Trophoblast cell (in vitro differentiated cells and primary cell): ENCODE measurements at regions not wholly inside any gene's neighbourhood (a gene's known extent, or its start where the extent isn't known, plus 50 kb on each side); places are given as distances from the start of the nearest gene placed in this dataset.

Experiments
- DNase-seq, 2 donors: peaks; one replicate each; pipeline ENCODE4 v3.0.0-alpha.2; 2016
- H2AFZ ChIP-seq: 2 replicates; pipeline ENCODE4 v1.6.1; 2013; ENCODE audit warnings: low read length, moderate library complexity, mild to moderate bottlenecking; ENCODE audit not compliant: insufficient read depth, poor library complexity
- H2AK5ac ChIP-seq: 2 replicates; pipeline ENCODE4 v1.6.1; 2013; ENCODE audit warnings: mild to moderate bottlenecking, low read length
- H2BK120ac ChIP-seq: 2 replicates; pipeline ENCODE4 v1.6.1; 2013; ENCODE audit warnings: low read length, mild to moderate bottlenecking, moderate library complexity; ENCODE audit not compliant: insufficient read depth, poor library complexity
- H2BK12ac ChIP-seq: 2 replicates; pipeline ENCODE4 v1.6.1; 2013; ENCODE audit warnings: mild to moderate bottlenecking, low read length, moderate library complexity
- H2BK5ac ChIP-seq: 2 replicates; pipeline ENCODE4 v1.6.1; 2013; ENCODE audit warnings: low read length, low read depth, moderate library complexity, mild to moderate bottlenecking; ENCODE audit not compliant: poor library complexity
- H3K14ac ChIP-seq: 2 replicates; pipeline ENCODE4 v1.6.1; 2013; ENCODE audit warnings: mild to moderate bottlenecking, low read length
- H3K18ac ChIP-seq: 2 replicates; pipeline ENCODE4 v1.6.1; 2013; ENCODE audit warnings: mild to moderate bottlenecking, low read length
- H3K23ac ChIP-seq: 2 replicates; pipeline ENCODE4 v1.6.1; 2013; ENCODE audit warnings: low read length
- H3K27ac ChIP-seq: 2 replicates; pipeline ENCODE4 v1.5.1; 2013; ENCODE audit warnings: low read depth, mild to moderate bottlenecking, inconsistent platforms, low read length, moderate library complexity
- H3K27me3 ChIP-seq: 2 replicates; pipeline ENCODE4 v1.6.1; 2013; ENCODE audit warnings: inconsistent platforms, mild to moderate bottlenecking, low read length, moderate library complexity; ENCODE audit not compliant: insufficient read depth
- H3K36me3 ChIP-seq, 2 experiments: 1 replicate in 1 of 2; 2 replicates in 1 of 2; pipeline ENCODE4 v1.6.1; 2013; ENCODE audit warnings: low read length in 2 of 2, mild to moderate bottlenecking in 2 of 2, moderate library complexity in 1 of 2; ENCODE audit not compliant: insufficient read depth in 2 of 2, control insufficient read depth in 1 of 2
- H3K4ac ChIP-seq: 2 replicates; pipeline ENCODE4 v1.6.1; 2013; ENCODE audit warnings: low read depth, mild to moderate bottlenecking, low read length, moderate library complexity
- H3K4me1 ChIP-seq, 2 experiments: 1 replicate in 1 of 2; 2 replicates in 1 of 2; pipeline ENCODE4 v1.6.1; 2013; ENCODE audit warnings: low read length in 2 of 2, mild to moderate bottlenecking in 2 of 2, moderate library complexity in 1 of 2; ENCODE audit not compliant: insufficient read depth in 2 of 2, control insufficient read depth in 1 of 2
- H3K4me2 ChIP-seq: 2 replicates; pipeline ENCODE4 v1.6.1; 2013; ENCODE audit warnings: inconsistent platforms, mild to moderate bottlenecking, low read length, moderate library complexity
- H3K4me3 ChIP-seq: 2 replicates; pipeline ENCODE4 v1.5.1; 2013; ENCODE audit warnings: mild to moderate bottlenecking, low read depth, low read length, inconsistent platforms
- H3K79me1 ChIP-seq: one replicate; pipeline ENCODE4 v1.6.1; 2013; ENCODE audit warnings: low read length
- H3K79me2 ChIP-seq: 2 replicates; pipeline ENCODE4 v1.6.1; 2013; ENCODE audit warnings: low read length, mild to moderate bottlenecking; ENCODE audit not compliant: control insufficient read depth, insufficient read depth, poor library complexity
- H3K9ac ChIP-seq: 2 replicates; pipeline ENCODE4 v1.6.1; 2013; ENCODE audit warnings: mild to moderate bottlenecking, low read length
- H3K9me3 ChIP-seq: 2 replicates; pipeline ENCODE4 v1.6.1; 2013; ENCODE audit warnings: low read depth, mild to moderate bottlenecking, control low read depth, inconsistent platforms, low read length; ENCODE audit not compliant: insufficient read depth
- H4K12ac ChIP-seq: 2 replicates; pipeline ENCODE4 v1.6.1; 2013; ENCODE audit warnings: low read depth, mild to moderate bottlenecking, low read length, moderate library complexity
- H4K8ac ChIP-seq: 2 replicates; pipeline ENCODE4 v1.6.1; 2013; ENCODE audit warnings: low read depth, mild to moderate bottlenecking, low read length, moderate library complexity
- H4K91ac ChIP-seq: one replicate; pipeline ENCODE4 v1.6.1; 2013; ENCODE audit warnings: low read depth, mild to moderate bottlenecking, low read length, moderate library complexity
- WGBS: extraction: QIAGEN DNeasy Blood & Tissue Kit; methylation state at CpG from one replicate; pipeline ENCODE4 v1.1.7; 2013; ENCODE audit warnings: missing lambda C conversion rate; ENCODE audit not compliant: insufficient read length, insufficient coverage; ENCODE audit errors: extremely low coverage; 5-methylcytosine and 5-hydroxymethylcytosine counted together

DNA sequence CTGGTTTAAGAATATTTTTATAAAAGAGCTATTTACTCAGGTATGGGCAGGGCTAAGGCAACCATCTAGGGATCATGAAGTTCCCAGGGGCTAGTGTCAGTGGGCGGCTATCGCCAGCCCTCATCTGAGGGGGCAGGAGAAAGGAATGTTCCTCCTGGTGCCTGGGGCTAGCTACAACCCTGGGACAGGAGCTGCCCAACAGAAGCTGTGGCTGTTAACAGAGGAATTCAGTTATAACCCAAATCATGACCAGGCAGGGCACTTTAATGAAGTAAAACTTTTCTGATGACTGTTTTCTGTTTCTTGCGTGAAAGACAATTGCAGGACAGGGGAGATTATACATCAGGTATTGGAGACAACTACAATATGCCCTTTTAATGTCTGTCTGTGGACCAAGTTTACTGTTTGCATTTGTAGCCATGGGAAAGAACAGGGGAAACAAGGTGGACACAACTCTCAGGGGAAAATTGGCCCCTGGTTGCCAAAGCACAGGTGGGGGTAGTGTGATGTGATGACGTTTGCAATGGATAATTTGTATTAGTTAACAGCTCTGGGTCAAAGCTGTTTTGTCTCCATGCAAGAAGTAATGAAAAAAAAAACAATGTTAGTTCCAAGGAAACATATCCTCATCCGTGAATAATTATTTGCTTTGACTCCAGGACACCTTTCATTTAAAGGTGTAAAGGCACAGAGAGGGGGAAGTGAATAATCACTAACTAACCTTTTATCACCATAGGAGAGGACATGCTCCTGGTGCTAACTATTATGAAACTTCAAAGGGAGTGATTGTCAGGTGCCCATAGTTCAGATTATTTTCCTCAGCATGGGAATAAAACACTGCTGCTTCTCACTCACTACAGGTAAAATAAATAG, 105.2 kb downstream of the TSEN15 start:
- Histone ChIP-seq H3K4me3 (no peak overlapping the region), H3K27me3 (no peaks in the 10 kb centered on the region), H3K4me2 (peak overlapping the region; percentile 52), H2AFZ (no peak overlapping the region), H4K8ac (no peak overlapping the region), H2BK5ac (no peak overlapping the region), H2BK12ac (no peak overlapping the region), H3K4me1 (peaks cover 10 to 20% of the 10 kb centered on the region in 2 experiments), H3K79me1 (peaks cover 8% of the 10 kb centered on the region), H4K91ac (no peak overlapping the region), H3K36me3 (no peaks in the 10 kb centered on the region), H2AK5ac (no peak overlapping the region), H3K23ac (no peak overlapping the region), H3K27ac (peak overlapping the region; percentile 8), H3K4ac (no peak overlapping the region), H3K9ac (no peak overlapping the region), H3K9me3 (no peaks in the 10 kb centered on the region), H3K14ac (no peak overlapping the region), H3K79me2 (no peaks in the 10 kb centered on the region), H2BK120ac (no peak overlapping the region), H3K18ac (no peak overlapping the region), H4K12ac (no peak overlapping the region)
- peak in 1 of 2 donors; percentile 7 for DNase-seq
- no CpG with 5 or more reads among the region's 5 CpGs for WGBS

GRCh38 chr1:184157394-184157742, 105.8 kb downstream of the TSEN15 start:
- no peak for DNase-seq

GRCh38 chr1:184158896-184159681, 107.6 kb downstream of the TSEN15 start:
- Histone ChIP-seq H3K23ac (no peak overlapping the region), H3K4me2 (no peak overlapping the region), H3K18ac (no peak overlapping the region), H3K79me2 (no peaks in the 10 kb centered on the region), H3K4ac (no peak overlapping the region), H3K27ac (no peak overlapping the region), H2BK120ac (no peak overlapping the region), H4K8ac (no peak overlapping the region), H3K4me1 (peaks cover 10 to 30% of the 10 kb centered on the region in 2 experiments), H4K91ac (no peak overlapping the region), H3K9ac (no peak overlapping the region), H3K27me3 (no peaks in the 10 kb centered on the region), H4K12ac (no peak overlapping the region), H3K4me3 (no peak overlapping the region), H2BK12ac (peak overlapping the region; percentile 51), H3K14ac (no peak overlapping the region), H3K36me3 (no peaks in the 10 kb centered on the region), H3K79me1 (peaks cover 8% of the 10 kb centered on the region), H3K9me3 (no peaks in the 10 kb centered on the region), H2BK5ac (no peak overlapping the region), H2AFZ (no peak overlapping the region), H2AK5ac (no peak overlapping the region)
- DNase-seq: peak; percentile 9 to 39
- no CpG with 5 or more reads among the region's 7 CpGs for WGBS

More at GRCh38 chr1:184157394-184157742, 105.8 kb downstream of the TSEN15 start:
- no peak overlapping the region for H2BK5ac ChIP-seq
- no peak overlapping the region for H2AK5ac ChIP-seq
- no peak overlapping the region for H2BK120ac ChIP-seq
- no peak overlapping the region for H4K8ac ChIP-seq
- no peak overlapping the region for H3K14ac ChIP-seq
- no CpG with 5 or more reads among the region's 1 CpG for WGBS
- no peaks in the 10 kb centered on the region for H3K27me3 ChIP-seq
- no peak overlapping the region for H3K9ac ChIP-seq
- no peak overlapping the region for H2AFZ ChIP-seq
- peaks cover 10 to 25% of the 10 kb centered on the region in 2 experiments for H3K4me1 ChIP-seq
- no peak overlapping the region for H3K18ac ChIP-seq
- no peak overlapping the region for H3K27ac ChIP-seq
- H3K36me3 ChIP-seq: no peaks in the 10 kb centered on the region
- H2BK12ac ChIP-seq: no peak overlapping the region
- H3K4me2 ChIP-seq: no peak overlapping the region
- H3K79me1 ChIP-seq: peaks cover 8% of the 10 kb centered on the region
- no peaks in the 10 kb centered on the region for H3K9me3 ChIP-seq
- no peak overlapping the region for H3K23ac ChIP-seq
- no peak overlapping the region for H4K91ac ChIP-seq
- no peak overlapping the region for H4K12ac ChIP-seq
- no peak overlapping the region for H3K4ac ChIP-seq
- H3K4me3 ChIP-seq: no peak overlapping the region
- H3K79me2 ChIP-seq: no peaks in the 10 kb centered on the region

GRCh38 chr1:184160236-184160635, 108.7 kb downstream of the TSEN15 start:
- peak; percentile 95 to 98 for DNase-seq
- peaks cover 10 to 28% of the 10 kb centered on the region in 2 experiments for H3K4me1 ChIP-seq
- H2AFZ ChIP-seq: no peak overlapping the region
- no peak overlapping the region for H3K18ac ChIP-seq
- H3K27ac ChIP-seq: peak overlapping the region; percentile 94
- no peaks in the 10 kb centered on the region for H3K27me3 ChIP-seq
- no peak overlapping the region for H3K4me2 ChIP-seq
- H4K91ac ChIP-seq: no peak overlapping the region
- H3K4ac ChIP-seq: no peak overlapping the region
- H3K79me1 ChIP-seq: peaks cover 8% of the 10 kb centered on the region
- H3K23ac ChIP-seq: no peak overlapping the region
- H3K9me3 ChIP-seq: no peaks in the 10 kb centered on the region
- no peak overlapping the region for H2BK120ac ChIP-seq
- no peak overlapping the region for H3K14ac ChIP-seq
- H3K79me2 ChIP-seq: no peaks in the 10 kb centered on the region
- no peak overlapping the region for H3K4me3 ChIP-seq
- H3K9ac ChIP-seq: no peak overlapping the region
- no CpG with 5 or more reads among the region's 2 CpGs for WGBS
- H2AK5ac ChIP-seq: no peak overlapping the region
- no peak overlapping the region for H4K12ac ChIP-seq
- H2BK5ac ChIP-seq: no peak overlapping the region
- H3K36me3 ChIP-seq: no peaks in the 10 kb centered on the region
- H4K8ac ChIP-seq: no peak overlapping the region
- no peak overlapping the region for H2BK12ac ChIP-seq
